Endothelial cell of umbilical vein (primary cell): ENCODE measurements at regions not wholly inside any gene's neighbourhood (a gene's known extent, or its start where the extent isn't known, plus 50 kb on each side); places are given as distances from the start of the nearest gene placed in this dataset.

Source experiments
- BruUV-seq: library from RNA; stranded (reverse); fragments of 400-500 nt; replicated peaks from 2 replicates; lab custom pipeline; 2021; lab: Mats Ljungman, UMichigan
- CTCF ChIA-PET: fragments of 300-600, 350-600 bp; sonication (Branson Sonifier 250); formaldehyde crosslinking; loops from one replicate; lab custom pipeline; 2021; ENCODE audit warnings: antibody characterized with exemption, inconsistent platforms; lab: Charles Lee
- POLR2A ChIA-PET: fragments of 300-600, 350-600 bp; sonication (Branson Sonifier 250); formaldehyde crosslinking; loops from one replicate; lab custom pipeline; 2021; ENCODE audit warnings: antibody characterized with exemption, inconsistent platforms; lab: Charles Lee
- DNase-seq: peaks from one replicate; pipeline ENCODE4 v3.0.0-alpha.2; 2011; ENCODE audit warnings: low read depth, low spot score
- FAIRE-seq: peaks from 2 replicates; lab custom pipeline; 2011; peaks lifted over from hg19 to GRCh38; lab: Jason Lieb, UNC
- H2AFZ ChIP-seq: 2 replicates; pipeline ENCODE4 v1.6.0; 2012; ENCODE audit warnings: low read depth, low read length, control low read depth, inconsistent platforms
- H3K27ac ChIP-seq: 2 replicates; pipeline ENCODE4 v1.5.1; 2011; ENCODE audit warnings: low read depth, mild to moderate bottlenecking, control low read depth, low read length, moderate library complexity; ENCODE audit not compliant: insufficient read depth
- H3K27me3 ChIP-seq, 2 experiments: 2 replicates each; pipeline versions ENCODE4 v1.6.0 to v1.6.1; 2011; ENCODE audit warnings: low read length in 2 of 2, mixed read lengths in 1 of 2; ENCODE audit not compliant: control insufficient read depth in 2 of 2, insufficient read depth in 2 of 2
- H3K36me3 ChIP-seq, 2 experiments: 2 replicates in 1 of 2; 3 replicates in 1 of 2; pipeline ENCODE4 v1.5.1; 2011; ENCODE audit warnings: low read length in 2 of 2, mild to moderate bottlenecking in 1 of 2, moderate library complexity in 1 of 2; ENCODE audit not compliant: control insufficient read depth in 2 of 2, insufficient read depth in 2 of 2; ENCODE audit errors: extremely low read depth in 1 of 2
- H3K4me1 ChIP-seq: 3 replicates; pipeline ENCODE4 v1.5.1; 2011; ENCODE audit warnings: mild to moderate bottlenecking, low read length; ENCODE audit not compliant: control insufficient read depth, insufficient read depth; ENCODE audit errors: extremely low read depth
- H3K4me2 ChIP-seq: 2 replicates; pipeline ENCODE4 v1.6.1; 2011; ENCODE audit warnings: low read length, control low read depth, mixed read lengths; ENCODE audit not compliant: insufficient read depth
- H3K4me3 ChIP-seq, 3 experiments: fragments of 200-600 bp in 1 of 3; sonication (generic), shearing (Covaris generic) in 1 of 3; replicated peaks in 1 of 3; 2 replicates each; pipeline ENCODE4 v1.5.1; 2011 to 2016; ENCODE audit warnings: control low read depth in 3 of 3, low read length in 3 of 3, mild to moderate bottlenecking in 2 of 3, inconsistent platforms in 1 of 3, low read depth in 1 of 3, moderate library complexity in 1 of 3; ENCODE audit not compliant: insufficient read depth in 1 of 3
- H3K79me2 ChIP-seq: 2 replicates; pipeline ENCODE4 v1.6.0; 2012; ENCODE audit warnings: low read length, inconsistent platforms; ENCODE audit not compliant: control insufficient read depth, insufficient read depth
- H3K9ac ChIP-seq: replicated peaks from 2 replicates; pipeline ENCODE3; 2011; ENCODE audit warnings: low read length, control low read depth; ENCODE audit not compliant: insufficient read depth; ENCODE audit errors: extremely low read depth
- H3K9me1 ChIP-seq: replicated peaks from 3 replicates; pipeline ENCODE4 v1.6.0; 2011; ENCODE audit warnings: mild to moderate bottlenecking, low read length; ENCODE audit not compliant: control insufficient read depth, insufficient read depth; ENCODE audit errors: extremely low read depth
- H3K9me3 ChIP-seq: replicated peaks from 2 replicates; pipeline ENCODE4 v1.5.1; 2012; ENCODE audit warnings: low read length, inconsistent platforms; ENCODE audit not compliant: control insufficient read depth, insufficient read depth
- H4K20me1 ChIP-seq: replicated peaks from 2 replicates; pipeline ENCODE3; 2011; ENCODE audit warnings: mild to moderate bottlenecking, low read length; ENCODE audit not compliant: control insufficient read depth, insufficient read depth; ENCODE audit errors: extremely low read depth
- CTCF ChIP-seq, 2 donors: IDR thresholded peaks; 1 replicate in 1 of 2; 2 replicates in 1 of 2; pipeline ENCODE4 v1.5.1; 2011; ENCODE audit warnings: low read length in 2 of 2, mild to moderate bottlenecking in 2 of 2, moderate library complexity in 2 of 2, control low read depth in 1 of 2, inconsistent platforms in 1 of 2, low read depth in 1 of 2; ENCODE audit not compliant: insufficient read depth in 1 of 2; ENCODE audit errors: extremely low read depth in 1 of 2
- EZH2 ChIP-seq: IDR thresholded peaks from 2 replicates; pipeline ENCODE4 v1.6.1; 2012; ENCODE audit warnings: borderline replicate concordance, low read depth, mild to moderate bottlenecking, moderate library complexity, low read length, inconsistent platforms; ENCODE audit not compliant: severe bottlenecking
- FOS ChIP-seq: IDR thresholded peaks from 2 replicates; pipeline ENCODE4 v1.6.1; 2011; ENCODE audit warnings: mild to moderate bottlenecking, low read length, moderate library complexity, borderline replicate concordance; ENCODE audit not compliant: insufficient read depth
- GATA2 ChIP-seq: IDR thresholded peaks from 2 replicates; pipeline ENCODE4 v1.7.0; 2011; ENCODE audit warnings: low read depth, mild to moderate bottlenecking, moderate library complexity, mixed read lengths, low read length; ENCODE audit not compliant: insufficient read length, insufficient read depth
- JUN ChIP-seq: IDR thresholded peaks from 2 replicates; pipeline ENCODE4 v1.6.1; 2011; ENCODE audit warnings: borderline replicate concordance, low read depth; ENCODE audit not compliant: insufficient read length, insufficient read depth
- MAX ChIP-seq: IDR thresholded peaks from 2 replicates; pipeline ENCODE4 v1.6.1; 2011; ENCODE audit not compliant: insufficient read depth, insufficient read length
- MYC ChIP-seq: IDR thresholded peaks from one replicate; pipeline ENCODE4 v1.6.1; 2011; ENCODE audit warnings: mild to moderate bottlenecking, low read depth, low read length
- POLR2A ChIP-seq: IDR thresholded peaks from 2 replicates; pipeline ENCODE4 v1.6.1; 2012; ENCODE audit warnings: low read depth, mild to moderate bottlenecking, control low read depth, low read length
- POLR2AphosphoS5 ChIP-seq: IDR thresholded peaks from 2 replicates; pipeline ENCODE4 v1.6.1; 2012; ENCODE audit warnings: low read depth, mild to moderate bottlenecking, control low read depth, low read length, moderate library complexity; ENCODE audit not compliant: insufficient read depth
- dilution Hi-C: fragments of 300-500 bp; cut with MboI; formaldehyde crosslinking; loops from one replicate; pipeline ENCODE4 v1.15.0; 2019; ENCODE audit warnings: low sequenced_read_pairs; ENCODE audit not compliant: extremely low pct_ligation_motif_present
- intact Hi-C: fragments of 100-400 bp; cut with micrococcal nuclease; formaldehyde crosslinking; loops from one replicate; pipeline ENCODE4 v1.10.0; 2022

GRCh38 chr14:54322701-54323337 is 74.0 kb upstream of the CDKN3 start:
- POLR2A ChIA-PET: no interaction called here
- no peak overlapping the region for H3K4me3 ChIP-seq
- intact Hi-C loops: no loop called here
- no TSS peak for BruUV-seq
- DNase-seq (no peak), FAIRE-seq (no peak)
- H3K36me3 ChIP-seq: no peaks in the 10 kb centered on the region
- no peak overlapping the region for H3K4me2 ChIP-seq
- peaks cover 14% of the 10 kb centered on the region for H3K4me1 ChIP-seq
- no peaks in the 10 kb centered on the region for H3K9me3 ChIP-seq
- H4K20me1 ChIP-seq: no peaks in the 10 kb centered on the region
- no peak overlapping the region for H2AFZ ChIP-seq
- H3K9ac ChIP-seq: no peak overlapping the region
- TF ChIP-seq CTCF (IDR thresholded peaks at IDR 0.05; ENCODE audit: extremely low read depth in 1 of 2, insufficient read depth in 1 of 2, low read depth in 1 of 2, low read length in 2 of 2) (no peak), FOS (no peak), MYC (no peak), EZH2 (no peak), POLR2AphosphoS5 (no peak), POLR2A (no peak), JUN (no peak), GATA2 (no peak), MAX (no peak)
- H3K27me3 ChIP-seq: no peaks in the 10 kb centered on the region
- CTCF ChIA-PET: interaction anchor here (0.8 kb wide), 1 partner anchor 16 kb away, joined by 3 read pairs; no protein-coding TSS in a partner anchor
- no peaks in the 10 kb centered on the region for H3K79me2 ChIP-seq
- no peak overlapping the region for H3K27ac ChIP-seq
- dilution Hi-C loops: no loop called here
- no peaks in the 10 kb centered on the region for H3K9me1 ChIP-seq
